ENCODE measurements at regions not wholly inside any gene's neighbourhood (a gene's known extent, or its start where the extent isn't known, plus 50 kb on each side); places are given as distances from the start of the nearest gene placed in this dataset.

DNA sequence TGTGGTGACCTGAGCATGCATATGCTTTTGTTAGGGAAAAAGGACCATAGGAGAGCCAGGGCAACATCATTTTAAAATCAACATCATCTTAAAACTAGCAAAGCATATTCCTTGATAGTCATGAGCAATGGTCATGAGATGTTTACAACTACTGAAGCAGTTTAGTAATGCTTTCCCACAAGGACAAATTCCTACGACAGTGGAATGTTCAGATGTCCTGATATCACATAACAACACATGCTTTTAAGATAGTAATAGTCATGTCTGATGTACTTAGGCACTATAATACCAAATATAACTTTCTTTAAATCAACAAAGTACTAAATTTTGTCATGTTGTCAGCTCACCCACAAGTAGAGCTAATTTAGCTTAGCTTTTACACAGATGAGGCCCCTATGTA lies 370.3 kb downstream of the HTR1B start:
- TF ChIP-seq CREM (IDR thresholded peaks at IDR 0.05) = no peak
- TF ChIP-seq CREM (CRISPR knock-in tag; IDR thresholded peaks at IDR 0.05) = no peak
- no peak for TF ChIP-seq ELF3 (CRISPR knock-in tag; IDR thresholded peaks at IDR 0.05)
- no peak for TF ChIP-seq HNF4A (CRISPR knock-in tag; IDR thresholded peaks at IDR 0.05)
- TF ChIP-seq, protein P1, sequence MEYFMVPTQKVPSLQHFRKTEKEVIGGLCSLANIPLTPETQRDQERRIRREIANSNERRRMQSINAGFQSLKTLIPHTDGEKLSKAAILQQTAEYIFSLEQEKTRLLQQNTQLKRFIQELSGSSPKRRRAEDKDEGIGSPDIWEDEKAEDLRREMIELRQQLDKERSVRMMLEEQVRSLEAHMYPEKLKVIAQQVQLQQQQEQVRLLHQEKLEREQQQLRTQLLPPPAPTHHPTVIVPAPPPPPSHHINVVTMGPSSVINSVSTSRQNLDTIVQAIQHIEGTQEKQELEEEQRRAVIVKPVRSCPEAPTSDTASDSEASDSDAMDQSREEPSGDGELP (IDR thresholded peaks at IDR 0.05; ENCODE audit: borderline replicate concordance, low read depth) = no peak
- no peak for TF ChIP-seq MAZ (IDR thresholded peaks at IDR 0.05; ENCODE audit: borderline replicate concordance, low read depth, low read length)
- no peak for TF ChIP-seq MAZ (CRISPR knock-in tag; IDR thresholded peaks at IDR 0.05; ENCODE audit: low read depth)
- no peak for TF ChIP-seq ZNF792 (CRISPR knock-in tag; IDR thresholded peaks at IDR 0.05)
- TF ChIP-seq NFE2L2 (IDR thresholded peaks at IDR 0.05; ENCODE audit: low read length) = no peak
- TF ChIP-seq CC2D1A (CRISPR knock-in tag; IDR thresholded peaks at IDR 0.05) = no peak
- TF ChIP-seq JUND (CRISPR knock-in tag; IDR thresholded peaks at IDR 0.05) = no peak

All from HepG2 (cell line).